ENCODE measurements at regions not wholly inside any gene's neighbourhood (a gene's known extent, or its start where the extent isn't known, plus 50 kb on each side); places are given as distances from the start of the nearest gene placed in this dataset.
"Not testable (repeated sequence)": the region's sequence is repeated elsewhere in the genome, so short reads cannot be mapped to it uniquely, and the experiment has no call there.

- Histone ChIP-seq H3K4me2 (ENCODE audit: insufficient read depth, low read length) (peak overlapping the region; percentile 66), H3K4me1 (ENCODE audit: insufficient read depth, low read length) (no peaks in the 10 kb centered on the region), H3K36me3 (ENCODE audit: insufficient read depth, low read length) (no peaks in the 10 kb centered on the region), H3K9me3 (ENCODE audit: low read depth, low read length) (no peaks in the 10 kb centered on the region), H3K27me3 (ENCODE audit: insufficient read depth, low read length) (peaks cover 9% of the 10 kb centered on the region), H3K79me2 (ENCODE audit: insufficient read depth, low read length) (no peaks in the 10 kb centered on the region), H3K4me3 (ENCODE audit: insufficient read depth, low read length) (peak overlapping the region; percentile 59), H2AFZ (ENCODE audit: low read length) (peak overlapping the region; percentile 76), H3K27ac (ENCODE audit: low read depth, low read length) (peak overlapping the region; percentile 89), H4K20me1 (ENCODE audit: insufficient read depth, low read length) (no peaks in the 10 kb centered on the region)
- DNase-seq (ENCODE audit: insufficient read length, low spot score, missing footprints), result peak; percentile 79
- TF ChIP-seq CTCF (IDR thresholded peaks at IDR 0.05; ENCODE audit: extremely low read depth, low read depth, low read length), result no peak
These were observed 75.1 kb upstream of the USP9X start for GRCh38 chrX:41009850-41010846.

GRCh38 chrX:41014776-41015360 lies 70.4 kb upstream of the USP9X start:
- no peaks in the 10 kb centered on the region for H4K20me1 ChIP-seq (ENCODE audit: insufficient read depth, low read length)
- H3K27me3 ChIP-seq (ENCODE audit: insufficient read depth, low read length), result no peaks in the 10 kb centered on the region
- no peaks in the 10 kb centered on the region for H3K79me2 ChIP-seq (ENCODE audit: insufficient read depth, low read length)
- no peaks in the 10 kb centered on the region for H3K9me3 ChIP-seq (ENCODE audit: low read depth, low read length)
- H3K36me3 ChIP-seq (ENCODE audit: insufficient read depth, low read length), result no peaks in the 10 kb centered on the region
- no peak for TF ChIP-seq CTCF (IDR thresholded peaks at IDR 0.05; ENCODE audit: extremely low read depth, low read depth, low read length)
- H2AFZ ChIP-seq (ENCODE audit: low read length), result no peak overlapping the region
- no peak overlapping the region for H3K4me2 ChIP-seq (ENCODE audit: insufficient read depth, low read length)
- H3K4me1 ChIP-seq (ENCODE audit: insufficient read depth, low read length), result no peaks in the 10 kb centered on the region
- no peak overlapping the region for H3K27ac ChIP-seq (ENCODE audit: low read depth, low read length)
- H3K4me3 ChIP-seq (ENCODE audit: insufficient read depth, low read length), result no peak overlapping the region
- peak; percentile 26 for DNase-seq (ENCODE audit: insufficient read length, low spot score, missing footprints)

- H3K36me3 ChIP-seq (ENCODE audit: insufficient read depth, low read length); H4K20me1 ChIP-seq (ENCODE audit: insufficient read depth, low read length); H3K79me2 ChIP-seq (ENCODE audit: insufficient read depth, low read length); H3K4me2 ChIP-seq (ENCODE audit: insufficient read depth, low read length); H3K27ac ChIP-seq (ENCODE audit: low read depth, low read length); H3K27me3 ChIP-seq (ENCODE audit: insufficient read depth, low read length); DNase-seq (ENCODE audit: insufficient read length, low spot score, missing footprints); H3K4me1 ChIP-seq (ENCODE audit: insufficient read depth, low read length); H2AFZ ChIP-seq (ENCODE audit: low read length); H3K9me3 ChIP-seq (ENCODE audit: low read depth, low read length); H3K4me3 ChIP-seq (ENCODE audit: insufficient read depth, low read length): not testable (repeated sequence)
These were observed 67.5 kb upstream of the USP9X start for GRCh38 chrX:41017785-41018184.

- not testable (repeated sequence) for H4K20me1 ChIP-seq (ENCODE audit: insufficient read depth, low read length); H3K79me2 ChIP-seq (ENCODE audit: insufficient read depth, low read length); H3K27me3 ChIP-seq (ENCODE audit: insufficient read depth, low read length); H3K4me1 ChIP-seq (ENCODE audit: insufficient read depth, low read length); H3K27ac ChIP-seq (ENCODE audit: low read depth, low read length); H3K36me3 ChIP-seq (ENCODE audit: insufficient read depth, low read length); H3K9me3 ChIP-seq (ENCODE audit: low read depth, low read length); H3K4me3 ChIP-seq (ENCODE audit: insufficient read depth, low read length); H3K4me2 ChIP-seq (ENCODE audit: insufficient read depth, low read length); DNase-seq (ENCODE audit: insufficient read length, low spot score, missing footprints)
- H2AFZ ChIP-seq (ENCODE audit: low read length), result peak overlapping the region; percentile 11
These were observed 66.7 kb upstream of the USP9X start for GRCh38 chrX:41018391-41019040.
